Breast epithelium (tissue), 4 donors: ENCODE measurements at regions not wholly inside any gene's neighbourhood (a gene's known extent, or its start where the extent isn't known, plus 50 kb on each side); places are given as distances from the start of the nearest gene placed in this dataset.

ENCODE experiments used
- DNase-seq, 2 donors: peaks; one replicate each; pipeline ENCODE4 v3.0.0-alpha.2; 2019; ENCODE audit warnings: low spot score in 2 of 2
- H3K27ac ChIP-seq, 2 donors: fragments of 200-600 bp; sonication (generic) in 1 of 2; one replicate each; pipeline ENCODE4 v1.5.1; 2016 to 2019; ENCODE audit warnings: mild to moderate bottlenecking in 1 of 2
- H3K27me3 ChIP-seq, 2 donors: fragments of 200-600 bp; sonication (generic) in 1 of 2; one replicate each; pipeline versions ENCODE4 v1.5.1 to v1.6.0; 2017 to 2019; ENCODE audit warnings: control low read depth in 1 of 2, mild to moderate bottlenecking in 1 of 2
- H3K36me3 ChIP-seq: fragments of 200-600 bp; one replicate; pipeline ENCODE4 v1.5.1; 2019
- H3K4me1 ChIP-seq, 2 donors: fragments of 200-600 bp; sonication (generic); one replicate each; pipeline ENCODE4 v1.5.1; 2016 to 2019; ENCODE audit warnings: control low read depth in 1 of 2
- H3K4me3 ChIP-seq, 3 donors: fragments of 200-600 bp; sonication (generic); 1 replicate in 2 of 3; 2 replicates in 1 of 3; pipeline ENCODE4 v1.5.1; 2016 to 2019; ENCODE audit warnings: mild to moderate bottlenecking in 3 of 3, moderate library complexity in 2 of 3
- H3K9me3 ChIP-seq, 2 donors: fragments of 200-600 bp; sonication (generic) in 1 of 2; one replicate each; pipeline ENCODE4 v1.5.1; 2016 to 2019; ENCODE audit warnings: control low read depth in 1 of 2
- CTCF ChIP-seq, 3 donors: fragments of 450-650 bp; IDR thresholded peaks; one replicate each; pipeline ENCODE4 v1.5.1; 2016 to 2017; ENCODE audit warnings: antibody characterized with exemption in 3 of 3, mild to moderate bottlenecking in 3 of 3, moderate library complexity in 3 of 3
- POLR2A ChIP-seq: fragments of 450-650 bp; IDR thresholded peaks from one replicate; pipeline ENCODE4 v1.6.1; 2016; ENCODE audit warnings: antibody characterized with exemption, mild to moderate bottlenecking, moderate library complexity
- POLR2AphosphoS5 ChIP-seq, 3 donors: sonication (generic); formaldehyde crosslinking; IDR thresholded peaks; one replicate each; pipeline ENCODE4 v1.6.1; 2017; ENCODE audit warnings: antibody characterized with exemption in 3 of 3
- intact Hi-C: fragments of 100-400 bp; cut with DNase I; formaldehyde crosslinking; loops from one replicate; pipeline ENCODE4 v1.15.1; 2023; ENCODE audit warnings: low total_unique reads

DNA sequence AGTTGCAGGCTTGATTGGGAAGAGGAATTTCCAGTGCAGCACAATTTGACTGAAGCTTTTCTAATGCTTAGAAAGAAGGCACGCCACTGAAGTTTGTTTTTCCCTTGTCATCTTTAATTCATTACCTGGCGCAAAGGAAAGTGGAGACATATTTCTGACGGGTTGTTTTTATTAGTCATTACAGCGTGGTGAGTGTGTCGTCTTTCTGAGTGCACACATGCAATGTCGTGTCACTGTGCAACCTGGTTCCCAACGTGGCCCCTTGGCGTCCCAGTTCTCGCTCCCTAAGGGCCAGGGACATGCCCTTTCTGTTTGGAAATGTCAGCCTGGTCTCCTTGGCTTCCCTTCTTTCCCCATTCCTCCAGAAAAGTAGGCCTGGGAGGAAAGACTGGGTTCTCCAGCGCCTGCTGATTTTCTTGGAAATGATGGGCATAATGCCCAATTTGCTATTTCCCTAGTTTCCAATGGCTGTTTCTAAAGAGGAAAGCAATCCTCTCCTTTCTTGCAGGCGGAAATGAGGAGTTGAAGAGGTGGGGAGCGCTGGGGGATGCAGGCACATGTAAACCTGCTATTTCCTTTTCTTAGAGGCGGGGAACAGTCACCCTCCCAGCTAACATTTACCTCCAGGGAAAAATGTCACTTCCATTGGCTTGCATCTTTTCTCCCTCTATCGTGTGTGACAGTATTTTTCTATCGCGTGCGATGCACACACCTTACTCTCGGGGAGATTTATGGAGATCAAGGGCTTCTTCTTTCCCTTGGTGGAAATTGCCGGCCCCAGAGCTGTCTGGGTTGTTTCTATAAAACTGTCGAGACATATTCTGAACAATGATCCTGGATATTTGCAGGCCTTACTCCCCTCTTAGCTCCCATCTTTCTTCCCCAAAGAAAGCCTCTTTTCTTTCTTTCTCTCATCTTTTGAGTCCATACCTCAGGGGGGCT, 249.8 kb downstream of the ARHGAP12 start:
- H3K4me3 ChIP-seq: no peak overlapping the region
- intact Hi-C loops: loop anchor here (10.0 kb wide), 1 partner anchor 686 kb away; no protein-coding TSS in a partner anchor
- H3K27me3 ChIP-seq: no peaks in the 10 kb centered on the region
- TF ChIP-seq POLR2AphosphoS5 (IDR thresholded peaks at IDR 0.05) (no peak), POLR2A (no peak), CTCF (IDR thresholded peaks at IDR 0.05) (no peak)
- DNase-seq: no peak
- no peaks in the 10 kb centered on the region for H3K36me3 ChIP-seq
- H3K9me3 ChIP-seq: peaks cover 27 to 40% of the 10 kb centered on the region in 2 donors
- no peaks in the 10 kb centered on the region for H3K4me1 ChIP-seq
- H3K27ac ChIP-seq: peak overlapping the region; percentile 50 to 61

GRCh38 chr10:31678139-31678536, 250.5 kb downstream of the ARHGAP12 start:
- intact Hi-C loops: loop anchor here (10.0 kb wide), 1 partner anchor 687 kb away; no protein-coding TSS in a partner anchor
- Histone ChIP-seq H3K27me3 (no peaks in the 10 kb centered on the region), H3K36me3 (no peaks in the 10 kb centered on the region), H3K27ac (peak overlapping the region; percentile 50 to 61), H3K4me3 (no peak overlapping the region), H3K4me1 (no peaks in the 10 kb centered on the region), H3K9me3 (peaks cover 30 to 33% of the 10 kb centered on the region in 2 donors)
- DNase-seq: peak in 1 of 2 donors; percentile 54
- TF ChIP-seq POLR2AphosphoS5 (IDR thresholded peaks at IDR 0.05) (peak in 1 of 3 donors; percentile 4), CTCF (IDR thresholded peaks at IDR 0.05) (no peak)

GRCh38 chr10:31677195-31678138, 251.2 kb downstream of the ARHGAP12 start:
- no peak for DNase-seq
- peaks cover 26 to 27% of the 10 kb centered on the region in 2 donors for H3K9me3 ChIP-seq
- H3K4me3 ChIP-seq: no peak overlapping the region
- H3K36me3 ChIP-seq: no peaks in the 10 kb centered on the region
- intact Hi-C loops: loop anchor here (10.0 kb wide), 1 partner anchor 687 kb away; no protein-coding TSS in a partner anchor
- no peaks in the 10 kb centered on the region for H3K4me1 ChIP-seq
- H3K27ac ChIP-seq: peak overlapping the region; percentile 50 to 61
- TF ChIP-seq CTCF (IDR thresholded peaks at IDR 0.05) (no peak), POLR2AphosphoS5 (IDR thresholded peaks at IDR 0.05) (no peak), POLR2A (no peak)
- no peaks in the 10 kb centered on the region for H3K27me3 ChIP-seq

- no peaks in the 10 kb centered on the region for H3K27me3 ChIP-seq
- intact Hi-C loops: loop anchor here (10.0 kb wide), 1 partner anchor 689 kb away; no protein-coding TSS in a partner anchor
- no peaks in the 10 kb centered on the region for H3K36me3 ChIP-seq
- no peaks in the 10 kb centered on the region for H3K4me1 ChIP-seq
- H3K4me3 ChIP-seq: no peak overlapping the region
- no peak overlapping the region for H3K27ac ChIP-seq
- DNase-seq: no peak
- peaks cover 24% of the 10 kb centered on the region in 2 donors for H3K9me3 ChIP-seq
- no peak for TF ChIP-seq POLR2A
Measured at GRCh38 chr10:31675726-31676125, 252.9 kb downstream of the ARHGAP12 start.

DNA sequence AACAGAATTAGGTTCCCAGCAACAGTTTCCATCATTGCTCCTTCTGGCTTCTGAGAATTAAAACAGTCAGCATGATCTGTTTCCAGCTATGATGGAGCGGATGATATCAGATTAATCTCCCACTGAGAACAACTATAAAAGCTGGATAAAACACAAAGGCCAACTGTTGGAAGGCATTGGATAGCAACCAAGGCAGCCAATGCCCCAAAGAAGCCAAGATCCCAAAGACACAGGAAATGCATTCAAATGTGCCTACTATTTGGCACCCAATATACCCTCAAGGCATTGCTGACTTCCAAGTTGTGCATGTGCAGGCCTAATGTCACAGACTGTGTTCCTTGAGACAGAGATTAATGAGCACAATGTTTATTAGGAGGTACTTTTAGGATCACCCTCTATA, 259.3 kb downstream of the ARHGAP12 start:
- H3K4me1 ChIP-seq: peaks cover 0 to 7% of the 10 kb centered on the region in 2 donors
- intact Hi-C loops: no loop called here
- no peak overlapping the region for H3K4me3 ChIP-seq
- no peaks in the 10 kb centered on the region for H3K36me3 ChIP-seq
- no peak for TF ChIP-seq POLR2A
- TF ChIP-seq POLR2AphosphoS5 (IDR thresholded peaks at IDR 0.05): peak in 1 of 3 donors; percentile 12
- no peak for TF ChIP-seq CTCF (IDR thresholded peaks at IDR 0.05)
- peak in 1 of 2 donors; percentile 33 for DNase-seq
- peaks cover 4 to 8% of the 10 kb centered on the region in 2 donors for H3K9me3 ChIP-seq
- no peaks in the 10 kb centered on the region for H3K27me3 ChIP-seq
- H3K27ac ChIP-seq: peak overlapping the region in 1 of 2 donors; percentile 7
